ENCODE measurements at regions not wholly inside any gene's neighbourhood (a gene's known extent, or its start where the extent isn't known, plus 50 kb on each side); places are given as distances from the start of the nearest gene placed in this dataset.
"Not testable (repeated sequence)": the region's sequence is repeated elsewhere in the genome, so short reads cannot be mapped to it uniquely, and the experiment has no call there.

- Mint-ChIP-seq H3K4me1 (ENCODE audit: low read depth) (peaks cover 10% of the 10 kb centered on the region), H3K27me3 (ENCODE audit: low read depth) (peaks cover 6% of the 10 kb centered on the region), H3K36me3 (ENCODE audit: low read depth) (no peaks in the 10 kb centered on the region), H3K27ac (ENCODE audit: unreplicated experiment) (no peak overlapping the region), H3K9me3 (ENCODE audit: low read depth) (no peaks in the 10 kb centered on the region), H3K4me3 (ENCODE audit: unreplicated experiment) (no peak overlapping the region)
- TF ChIP-seq CTCF (IDR thresholded peaks at IDR 0.05): no peak
- no peak for DNase-seq (ENCODE audit: low spot score)
Observed at GRCh38 chr4:89496851-89497250, 189.3 kb upstream of the GPRIN3 start.

DNA sequence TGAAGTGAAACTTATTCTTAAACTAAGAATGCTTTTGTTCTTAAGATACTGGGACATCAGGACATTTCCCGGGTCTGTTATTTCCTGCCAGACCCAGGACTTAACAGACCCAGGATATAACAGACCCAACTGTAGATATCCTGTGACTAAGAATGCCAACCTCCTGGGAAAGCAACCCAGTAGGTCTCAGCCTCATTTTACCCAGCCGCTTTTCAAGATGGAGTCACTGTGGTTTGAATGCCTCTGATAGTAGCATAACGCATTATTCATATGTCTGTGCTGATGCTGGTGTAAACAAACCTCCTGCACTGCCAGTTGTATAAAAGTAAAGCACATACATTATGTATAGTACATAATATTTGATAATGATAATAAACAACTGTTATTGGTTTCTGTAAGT, 185.8 kb upstream of the GPRIN3 start:
- no peak for TF ChIP-seq CTCF (IDR thresholded peaks at IDR 0.05)
- DNase-seq (ENCODE audit: low spot score): no peak
- Mint-ChIP-seq H3K4me3 (ENCODE audit: unreplicated experiment) (no peak overlapping the region), H3K36me3 (ENCODE audit: low read depth) (no peaks in the 10 kb centered on the region), H3K9me3 (ENCODE audit: low read depth) (no peaks in the 10 kb centered on the region), H3K27ac (ENCODE audit: unreplicated experiment) (no peak overlapping the region), H3K4me1 (ENCODE audit: low read depth) (peaks cover 10% of the 10 kb centered on the region), H3K27me3 (ENCODE audit: low read depth) (no peaks in the 10 kb centered on the region)

DNA sequence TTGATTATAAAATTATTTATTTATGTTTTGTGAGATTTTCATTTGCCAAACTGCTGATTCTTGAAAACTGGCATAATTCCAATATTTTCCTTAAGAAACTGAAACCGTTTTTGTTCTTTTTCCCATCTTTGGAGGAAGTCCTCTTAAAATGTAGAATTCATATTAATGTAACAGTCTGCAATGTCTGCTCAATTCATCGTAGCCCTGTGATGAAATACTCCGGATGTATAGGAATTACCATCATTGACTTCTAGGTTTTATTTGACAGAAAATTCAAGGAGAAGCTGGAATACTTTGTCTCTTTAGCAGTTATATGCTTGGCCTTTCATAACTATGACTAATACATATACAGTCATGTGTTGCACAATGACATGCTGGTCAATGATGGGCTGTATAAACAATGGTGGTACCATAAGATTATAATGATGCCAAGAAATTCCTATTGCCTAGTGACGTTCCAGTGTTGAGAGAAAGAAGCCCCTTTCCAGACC, 185.0 kb upstream of the GPRIN3 start:
- Mint-ChIP-seq H3K27ac (ENCODE audit: unreplicated experiment) (no peak overlapping the region), H3K27me3 (ENCODE audit: low read depth) (no peaks in the 10 kb centered on the region), H3K36me3 (ENCODE audit: low read depth) (no peaks in the 10 kb centered on the region), H3K9me3 (ENCODE audit: low read depth) (no peaks in the 10 kb centered on the region), H3K4me1 (ENCODE audit: low read depth) (peaks cover 10% of the 10 kb centered on the region), H3K4me3 (ENCODE audit: unreplicated experiment) (no peak overlapping the region)
- TF ChIP-seq CTCF (IDR thresholded peaks at IDR 0.05): no peak
- DNase-seq (ENCODE audit: low spot score): no peak

DNA sequence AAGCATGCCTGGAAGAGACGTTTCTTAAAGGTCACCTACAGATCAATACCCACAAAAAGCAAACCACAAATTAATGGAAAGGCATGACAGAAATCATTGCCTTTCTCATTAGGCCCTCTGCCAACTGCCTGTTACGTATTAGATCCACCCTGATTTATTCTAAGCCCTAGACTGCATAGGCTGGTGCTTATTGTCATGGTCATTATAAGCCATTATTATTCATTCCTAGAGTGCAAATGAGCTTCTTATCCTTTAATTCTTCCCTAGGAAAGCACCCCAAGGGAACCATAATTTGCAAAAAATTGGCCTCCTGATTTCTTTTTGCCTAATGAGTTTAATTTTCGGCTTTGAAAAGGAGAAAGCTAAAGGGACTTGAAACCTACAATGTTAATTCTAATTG, 184.2 kb upstream of the GPRIN3 start:
- no peaks in the 10 kb centered on the region for H3K9me3 Mint-ChIP-seq (ENCODE audit: low read depth)
- peaks cover 8% of the 10 kb centered on the region for H3K4me1 Mint-ChIP-seq (ENCODE audit: low read depth)
- H3K4me3 Mint-ChIP-seq (ENCODE audit: unreplicated experiment): no peak overlapping the region
- no peak for DNase-seq (ENCODE audit: low spot score)
- TF ChIP-seq CTCF (IDR thresholded peaks at IDR 0.05): no peak
- H3K36me3 Mint-ChIP-seq (ENCODE audit: low read depth): no peaks in the 10 kb centered on the region
- H3K27ac Mint-ChIP-seq (ENCODE audit: unreplicated experiment): no peak overlapping the region
- no peaks in the 10 kb centered on the region for H3K27me3 Mint-ChIP-seq (ENCODE audit: low read depth)

GRCh38 chr4:89489921-89490431, 182.4 kb upstream of the GPRIN3 start:
- not testable (repeated sequence) for H3K36me3 Mint-ChIP-seq (ENCODE audit: low read depth); H3K4me1 Mint-ChIP-seq (ENCODE audit: low read depth); H3K27me3 Mint-ChIP-seq (ENCODE audit: low read depth); H3K4me3 Mint-ChIP-seq (ENCODE audit: unreplicated experiment); H3K9me3 Mint-ChIP-seq (ENCODE audit: low read depth); H3K27ac Mint-ChIP-seq (ENCODE audit: unreplicated experiment)
- DNase-seq (ENCODE audit: low spot score): peak; percentile 79

- H3K4me1 Mint-ChIP-seq (ENCODE audit: low read depth): peaks cover 6% of the 10 kb centered on the region
- H3K36me3 Mint-ChIP-seq (ENCODE audit: low read depth): no peaks in the 10 kb centered on the region
- no peaks in the 10 kb centered on the region for H3K9me3 Mint-ChIP-seq (ENCODE audit: low read depth)
- TF ChIP-seq CTCF (IDR thresholded peaks at IDR 0.05): no peak
- no peak for DNase-seq (ENCODE audit: low spot score)
- no peak overlapping the region for H3K4me3 Mint-ChIP-seq (ENCODE audit: unreplicated experiment)
- no peaks in the 10 kb centered on the region for H3K27me3 Mint-ChIP-seq (ENCODE audit: low read depth)
- H3K27ac Mint-ChIP-seq (ENCODE audit: unreplicated experiment): no peak overlapping the region
Observed at GRCh38 chr4:89489338-89489771, 181.8 kb upstream of the GPRIN3 start.
